H9 (cell line): ENCODE measurements at regions not wholly inside any gene's neighbourhood (a gene's known extent, or its start where the extent isn't known, plus 50 kb on each side); places are given as distances from the start of the nearest gene placed in this dataset.

Experiments used
- DNase-seq: peaks from one replicate; pipeline ENCODE4 v3.0.0-alpha.2; 2017
- H2AFZ ChIP-seq: one replicate; pipeline ENCODE4 v1.6.1; 2013; ENCODE audit warnings: mild to moderate bottlenecking, low read length, control low read depth, moderate library complexity
- H2AK5ac ChIP-seq: 2 replicates; pipeline ENCODE4 v1.6.1; 2013; ENCODE audit warnings: low read length, control low read depth, mixed read lengths; ENCODE audit not compliant: insufficient read length
- H2BK120ac ChIP-seq: one replicate; pipeline ENCODE4 v1.6.1; 2013; ENCODE audit warnings: low read depth, mild to moderate bottlenecking, low read length, control low read depth, inconsistent platforms; ENCODE audit not compliant: poor library complexity, severe bottlenecking
- H2BK12ac ChIP-seq: 2 replicates; pipeline ENCODE4 v1.6.1; 2013; ENCODE audit warnings: low read length, control low read depth, mixed read lengths, low read depth; ENCODE audit not compliant: insufficient read length
- H2BK15ac ChIP-seq: 2 replicates; pipeline ENCODE4 v1.6.1; 2013; ENCODE audit warnings: low read depth, low read length, control low read depth
- H2BK20ac ChIP-seq: one replicate; pipeline ENCODE4 v1.6.1; 2013; ENCODE audit warnings: low read depth, mild to moderate bottlenecking, low read length, control low read depth, inconsistent platforms; ENCODE audit not compliant: poor library complexity, severe bottlenecking
- H2BK5ac ChIP-seq: 2 replicates; pipeline ENCODE4 v1.6.1; 2013; ENCODE audit warnings: low read length, control low read depth, mixed read lengths; ENCODE audit not compliant: insufficient read length
- H3K14ac ChIP-seq: 2 replicates; pipeline ENCODE4 v1.6.1; 2013; ENCODE audit warnings: low read length, control low read depth; ENCODE audit not compliant: insufficient read depth
- H3K18ac ChIP-seq: 2 replicates; pipeline ENCODE4 v1.6.1; 2013; ENCODE audit warnings: low read depth, mild to moderate bottlenecking, mixed read lengths, low read length, control low read depth; ENCODE audit not compliant: insufficient read length
- H3K23ac ChIP-seq: 2 replicates; pipeline ENCODE4 v1.6.1; 2013; ENCODE audit warnings: low read length, control low read depth, mixed read lengths, low read depth; ENCODE audit not compliant: insufficient read length
- H3K23me2 ChIP-seq: 2 replicates; pipeline ENCODE4 v1.6.1; 2013; ENCODE audit warnings: low read depth, mild to moderate bottlenecking, mixed read lengths, low read length, control low read depth; ENCODE audit not compliant: insufficient read length, poor library complexity, severe bottlenecking
- H3K27ac ChIP-seq: 2 replicates; pipeline ENCODE4 v1.5.1; 2013; ENCODE audit warnings: low read length, control low read depth, mixed read lengths, low read depth; ENCODE audit not compliant: insufficient read length
- H3K27me3 ChIP-seq: 2 replicates; pipeline ENCODE4 v1.6.1; 2013; ENCODE audit warnings: low read length, control low read depth, inconsistent platforms; ENCODE audit not compliant: insufficient read depth
- H3K4ac ChIP-seq: 2 replicates; pipeline ENCODE4 v1.6.1; 2013; ENCODE audit warnings: low read depth, mild to moderate bottlenecking, control low read depth, inconsistent platforms, low read length, moderate library complexity
- H3K4me1 ChIP-seq: 2 replicates; pipeline ENCODE4 v1.6.1; 2013; ENCODE audit warnings: low read length, control low read depth, inconsistent platforms; ENCODE audit not compliant: insufficient read depth
- H3K4me2 ChIP-seq: 2 replicates; pipeline ENCODE4 v1.6.1; 2013; ENCODE audit warnings: low read length, control low read depth, mixed read lengths; ENCODE audit not compliant: insufficient read length, insufficient read depth
- H3K56ac ChIP-seq: 2 replicates; pipeline ENCODE4 v1.6.1; 2013; ENCODE audit warnings: low read depth, mild to moderate bottlenecking, mixed read lengths, low read length, control low read depth; ENCODE audit not compliant: insufficient read length
- H3K79me1 ChIP-seq: 2 replicates; pipeline ENCODE4 v1.6.1; 2013; ENCODE audit warnings: low read depth, mild to moderate bottlenecking, moderate library complexity, low read length, control low read depth, inconsistent platforms; ENCODE audit not compliant: insufficient read depth, poor library complexity, severe bottlenecking
- H3K79me2 ChIP-seq: 2 replicates; pipeline ENCODE4 v1.6.1; 2013; ENCODE audit warnings: low read length, control low read depth, inconsistent platforms; ENCODE audit not compliant: insufficient read depth
- H3K9ac ChIP-seq: 2 replicates; pipeline ENCODE4 v1.6.1; 2013; ENCODE audit warnings: low read length, control low read depth, mixed read lengths; ENCODE audit not compliant: insufficient read length; ENCODE audit errors: extremely low read depth
- H3K9me3 ChIP-seq: one replicate; pipeline ENCODE4 v1.6.1; 2013; ENCODE audit warnings: low read depth, low read length, inconsistent platforms; ENCODE audit not compliant: control insufficient read depth
- H3T11ph ChIP-seq: one replicate; pipeline ENCODE4 v1.6.1; 2013; ENCODE audit warnings: mild to moderate bottlenecking, low read length, control low read depth, inconsistent platforms
- H4K20me1 ChIP-seq: one replicate; pipeline ENCODE4 v1.6.1; 2013; ENCODE audit not compliant: control insufficient read depth, insufficient read length, insufficient read depth
- H4K5ac ChIP-seq: 2 replicates; pipeline ENCODE4 v1.6.1; 2013; ENCODE audit warnings: low read depth, mild to moderate bottlenecking, mixed read lengths, low read length, control low read depth; ENCODE audit not compliant: insufficient read length
- H4K8ac ChIP-seq: replicated peaks from 2 replicates; pipeline ENCODE4 v1.6.1; 2013; ENCODE audit warnings: low read length, control low read depth, mixed read lengths, low read depth; ENCODE audit not compliant: insufficient read length
- H4K91ac ChIP-seq: 2 replicates; pipeline ENCODE4 v1.6.1; 2013; ENCODE audit warnings: low read depth, mild to moderate bottlenecking, moderate library complexity, mixed read lengths, low read length, control low read depth; ENCODE audit not compliant: insufficient read length
- H3K27ac Mint-ChIP-seq, 3 experiments: 2 replicates in 2 of 3; 3 replicates in 1 of 3; pipeline ENCODE4 v1.8.0; 2020 to 2021; ENCODE audit warnings: mixed read lengths in 3 of 3, mild to moderate bottlenecking in 1 of 3, moderate library complexity in 1 of 3
- H3K27me3 Mint-ChIP-seq: 2 replicates; pipeline ENCODE4 v1.8.0; 2021; ENCODE audit warnings: low read depth, mild to moderate bottlenecking, moderate library complexity, mixed read lengths
- H3K36me3 Mint-ChIP-seq, 3 experiments: 2 replicates in 2 of 3; 3 replicates in 1 of 3; pipeline ENCODE4 v1.8.0; 2020 to 2021; ENCODE audit warnings: low read depth in 3 of 3, mixed read lengths in 3 of 3; ENCODE audit not compliant: insufficient read depth in 1 of 3
- H3K4me1 Mint-ChIP-seq, 2 experiments: 2 replicates each; pipeline ENCODE4 v1.8.0; 2020; ENCODE audit warnings: mixed read lengths in 2 of 2
- H3K4me3 Mint-ChIP-seq, 2 experiments: 2 replicates in 1 of 2; 3 replicates in 1 of 2; pipeline ENCODE4 v1.8.0; 2020 to 2021; ENCODE audit warnings: mild to moderate bottlenecking in 2 of 2, mixed read lengths in 2 of 2, moderate library complexity in 1 of 2
- H3K9me3 Mint-ChIP-seq, 2 experiments: 2 replicates in 1 of 2; 3 replicates in 1 of 2; pipeline ENCODE4 v1.8.0; 2020; ENCODE audit warnings: mild to moderate bottlenecking in 2 of 2, mixed read lengths in 2 of 2, moderate library complexity in 1 of 2
- WGBS: extraction: QIAGEN DNeasy Blood & Tissue Kit; methylation state at CpG from one replicate; pipeline ENCODE4 v1.1.7; 2013; ENCODE audit warnings: missing lambda C conversion rate, low lambda C conversion rate, mixed read lengths; ENCODE audit not compliant: insufficient read length; ENCODE audit errors: extremely low coverage; 5-methylcytosine and 5-hydroxymethylcytosine counted together
- TF ChIP-seq, protein P1 (sequence below): fragments of 200-600 bp; sonication (generic); conservative IDR thresholded peaks from 3 replicates; pipeline ENCODE4 v1.8.0; 2021; ENCODE audit warnings: antibody characterized with exemption, mild to moderate bottlenecking

DNA sequence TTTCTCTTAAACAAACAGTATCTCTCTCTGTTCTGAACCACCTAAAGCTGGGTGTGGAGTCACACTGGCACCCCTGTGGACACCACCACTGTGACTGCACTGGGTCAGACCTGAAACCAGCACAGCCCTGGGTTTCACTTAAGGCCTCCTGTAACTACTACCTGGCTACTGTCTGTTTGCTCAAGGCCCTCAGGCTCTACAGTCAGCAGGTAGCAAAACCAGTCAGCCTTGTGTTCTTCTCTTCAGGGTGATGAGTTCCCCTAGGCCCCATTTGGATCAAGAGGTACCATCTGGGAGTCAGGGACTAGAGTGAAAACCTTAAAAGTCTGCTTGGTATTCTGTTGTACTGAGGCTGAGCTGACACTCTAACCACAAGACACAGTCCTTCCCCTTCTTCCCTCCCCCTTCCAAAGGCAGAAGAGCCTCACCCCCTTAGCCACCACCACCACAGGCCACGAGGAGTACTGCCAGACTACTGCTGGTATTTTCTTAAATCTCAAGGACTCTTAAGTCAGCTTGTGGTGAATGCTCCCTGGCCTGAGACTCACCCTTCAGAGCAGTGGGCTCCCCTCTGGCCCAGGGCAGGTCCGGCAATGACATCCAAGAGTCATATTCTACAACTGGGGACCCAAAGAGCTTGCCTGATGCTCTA lies 153.2 kb upstream of the MON1B start:
- H3K9ac ChIP-seq, result no peak overlapping the region
- H2BK15ac ChIP-seq, result no peak overlapping the region
- H3T11ph ChIP-seq, result no peak overlapping the region
- no peak overlapping the region for H2BK5ac ChIP-seq
- H3K56ac ChIP-seq, result no peak overlapping the region
- H3K27ac ChIP-seq, result no peak overlapping the region
- H3K14ac ChIP-seq, result no peak overlapping the region
- Mint-ChIP-seq H3K9me3 (no peaks in the 10 kb centered on the region), H3K4me3 (no peak overlapping the region), H3K27me3 (no peaks in the 10 kb centered on the region), H3K4me1 (no peaks in the 10 kb centered on the region), H3K27ac (peak overlapping the region in 1 of 3 experiments; percentile 45; a peak in 1 of 7 replicates), H3K36me3 (no peaks in the 10 kb centered on the region)
- TF ChIP-seq, protein P1, sequence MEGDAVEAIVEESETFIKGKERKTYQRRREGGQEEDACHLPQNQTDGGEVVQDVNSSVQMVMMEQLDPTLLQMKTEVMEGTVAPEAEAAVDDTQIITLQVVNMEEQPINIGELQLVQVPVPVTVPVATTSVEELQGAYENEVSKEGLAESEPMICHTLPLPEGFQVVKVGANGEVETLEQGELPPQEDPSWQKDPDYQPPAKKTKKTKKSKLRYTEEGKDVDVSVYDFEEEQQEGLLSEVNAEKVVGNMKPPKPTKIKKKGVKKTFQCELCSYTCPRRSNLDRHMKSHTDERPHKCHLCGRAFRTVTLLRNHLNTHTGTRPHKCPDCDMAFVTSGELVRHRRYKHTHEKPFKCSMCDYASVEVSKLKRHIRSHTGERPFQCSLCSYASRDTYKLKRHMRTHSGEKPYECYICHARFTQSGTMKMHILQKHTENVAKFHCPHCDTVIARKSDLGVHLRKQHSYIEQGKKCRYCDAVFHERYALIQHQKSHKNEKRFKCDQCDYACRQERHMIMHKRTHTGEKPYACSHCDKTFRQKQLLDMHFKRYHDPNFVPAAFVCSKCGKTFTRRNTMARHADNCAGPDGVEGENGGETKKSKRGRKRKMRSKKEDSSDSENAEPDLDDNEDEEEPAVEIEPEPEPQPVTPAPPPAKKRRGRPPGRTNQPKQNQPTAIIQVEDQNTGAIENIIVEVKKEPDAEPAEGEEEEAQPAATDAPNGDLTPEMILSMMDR, result no peak
- H2AK5ac ChIP-seq, result no peak overlapping the region
- H4K20me1 ChIP-seq, result no peaks in the 10 kb centered on the region
- H3K4me1 ChIP-seq, result no peaks in the 10 kb centered on the region
- no peaks in the 10 kb centered on the region for H3K9me3 ChIP-seq
- WGBS, result no CpG with 5 or more reads among the region's 2 CpGs
- no peak overlapping the region for H2BK20ac ChIP-seq
- H3K4me2 ChIP-seq, result no peak overlapping the region
- H3K23me2 ChIP-seq, result no peaks in the 10 kb centered on the region
- no peaks in the 10 kb centered on the region for H3K79me2 ChIP-seq
- no peak overlapping the region for H2BK12ac ChIP-seq
- no peak overlapping the region for H4K8ac ChIP-seq
- H3K23ac ChIP-seq, result no peak overlapping the region
- H2AFZ ChIP-seq, result no peak overlapping the region
- no peak overlapping the region for H4K5ac ChIP-seq
- no peaks in the 10 kb centered on the region for H3K79me1 ChIP-seq
- no peak overlapping the region for H4K91ac ChIP-seq
- no peak overlapping the region for H3K18ac ChIP-seq
- H3K4ac ChIP-seq, result no peak overlapping the region
- peak; percentile 27 for DNase-seq
- H3K27me3 ChIP-seq, result no peaks in the 10 kb centered on the region
- no peak overlapping the region for H2BK120ac ChIP-seq
